Tongue (tissue), 2 donors: ENCODE measurements at regions not wholly inside any gene's neighbourhood (a gene's known extent, or its start where the extent isn't known, plus 50 kb on each side); places are given as distances from the start of the nearest gene placed in this dataset. TPM values are rescaled to one million over a fixed set of nuclear protein-coding genes. Genes with fewer than 3 reads are reported as not detected.
"Not testable (repeated sequence)": the region's sequence is repeated elsewhere in the genome, so short reads cannot be mapped to it uniquely, and the experiment has no call there.

Experiments
- DNase-seq: peaks from one replicate; pipeline ENCODE4 v3.0.0-alpha.2; 2015
- small RNA-seq: library from RNA; depleted of rRNA; stranded (forward); fragments of <200 nt; gene quantifications from one replicate; pipeline ENCODE3, GENCODE V24; 2014; ENCODE audit warnings: low replicate concordance

DNA sequence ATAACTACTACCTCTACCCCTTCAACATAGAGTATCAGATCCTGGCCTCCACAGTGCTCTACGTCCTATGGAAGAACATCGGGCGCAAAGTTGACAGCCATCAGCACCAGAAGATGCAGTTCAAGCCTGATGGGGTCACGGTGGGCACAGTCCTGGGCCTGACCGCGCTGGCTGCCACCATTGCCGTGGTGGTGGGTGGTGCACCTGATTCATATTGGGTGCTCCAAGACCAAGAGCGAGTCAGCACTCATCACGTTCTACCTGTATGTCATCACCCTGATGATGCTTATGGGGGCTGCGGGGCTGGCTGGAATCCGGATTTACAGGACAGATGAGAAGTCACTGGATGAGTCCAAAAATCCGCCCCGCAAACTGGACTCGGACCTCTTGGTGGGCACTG lies 846.4 kb downstream of the RPIA start:
- DNase-seq, result not testable (repeated sequence)

DNA sequence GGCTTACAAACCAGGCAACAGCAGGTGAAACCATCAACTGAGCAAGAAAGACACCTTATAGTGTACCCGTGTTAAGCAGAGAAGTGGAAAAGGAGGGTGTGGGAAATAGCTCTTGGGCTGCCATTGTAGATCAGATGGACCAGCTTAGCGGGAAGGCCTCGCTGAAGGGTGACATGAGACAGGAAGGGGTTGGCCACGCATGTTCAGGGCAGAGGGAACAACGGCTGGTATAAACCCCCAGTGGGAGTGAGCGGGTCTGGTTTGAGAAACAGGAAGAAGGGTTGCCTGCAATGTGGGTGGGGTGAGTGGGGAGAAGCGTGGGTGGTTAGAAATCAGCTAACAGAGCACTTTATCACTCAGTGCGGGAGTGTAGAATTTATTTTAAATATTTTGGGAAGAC lies 852.6 kb downstream of the RPIA start:
- not testable (repeated sequence) for DNase-seq

DNA sequence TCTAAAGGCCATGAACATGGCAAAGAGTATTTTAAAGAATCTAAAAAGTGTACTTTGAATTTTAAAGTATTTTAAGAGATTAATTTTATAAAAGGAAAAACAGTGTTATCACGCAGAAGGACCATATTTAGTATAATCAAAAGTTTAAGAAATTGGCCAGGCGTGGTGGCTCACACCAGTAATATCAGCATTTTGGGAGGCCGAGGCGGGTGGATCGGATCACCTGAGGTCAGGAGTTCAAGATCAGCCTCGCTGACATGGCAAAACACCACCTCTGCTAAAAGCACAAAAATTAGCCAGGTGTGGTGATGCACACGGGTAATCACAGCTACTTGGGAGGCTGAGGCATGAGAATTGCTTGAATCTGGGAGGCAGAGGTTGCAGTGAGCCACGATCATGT lies 887.7 kb downstream of the RPIA start:
- not testable (repeated sequence) for DNase-seq

DNA sequence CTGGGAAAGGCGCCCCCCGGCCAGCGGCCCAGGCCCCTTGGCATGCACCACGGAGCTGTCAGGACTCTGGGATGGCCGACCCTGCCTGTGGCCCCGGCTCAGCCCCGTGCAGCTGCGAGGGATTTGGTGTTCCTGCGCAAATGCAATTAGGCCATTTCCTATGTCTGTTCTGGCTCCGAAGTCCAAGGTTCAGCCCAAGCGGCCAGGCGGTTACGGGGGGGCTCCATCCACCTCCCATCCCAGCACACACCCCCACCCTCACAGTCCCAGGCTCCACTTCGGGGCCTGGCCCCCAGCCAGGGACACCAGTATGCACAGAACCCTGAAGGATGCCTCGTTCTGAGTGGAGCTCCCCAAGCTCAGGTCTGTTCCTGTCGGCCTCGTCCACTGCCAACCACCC lies 891.3 kb downstream of the RPIA start:
- DNase-seq, result peak; percentile 58

DNA sequence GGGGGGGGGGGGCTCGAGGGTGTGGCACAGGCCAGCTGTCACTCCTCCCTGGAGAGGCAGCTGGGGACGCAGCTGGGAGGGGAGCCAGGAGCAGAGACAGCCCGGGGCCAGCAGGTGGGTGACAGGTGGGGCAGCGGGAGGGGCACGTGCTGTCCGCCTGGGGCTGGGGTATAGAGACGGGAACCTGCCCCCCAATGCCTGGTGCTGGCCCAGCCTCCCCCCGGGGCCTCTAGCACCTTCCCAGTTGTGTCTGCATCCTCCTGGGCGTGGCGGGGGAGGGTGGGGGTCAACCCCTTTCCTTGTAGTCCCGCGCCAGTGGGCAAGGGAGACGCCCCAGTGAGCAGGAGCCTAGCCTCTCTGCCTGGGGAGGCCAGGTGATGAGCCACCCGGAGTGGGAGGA lies 892.6 kb downstream of the RPIA start:
- peak; percentile 30 for DNase-seq

DNA sequence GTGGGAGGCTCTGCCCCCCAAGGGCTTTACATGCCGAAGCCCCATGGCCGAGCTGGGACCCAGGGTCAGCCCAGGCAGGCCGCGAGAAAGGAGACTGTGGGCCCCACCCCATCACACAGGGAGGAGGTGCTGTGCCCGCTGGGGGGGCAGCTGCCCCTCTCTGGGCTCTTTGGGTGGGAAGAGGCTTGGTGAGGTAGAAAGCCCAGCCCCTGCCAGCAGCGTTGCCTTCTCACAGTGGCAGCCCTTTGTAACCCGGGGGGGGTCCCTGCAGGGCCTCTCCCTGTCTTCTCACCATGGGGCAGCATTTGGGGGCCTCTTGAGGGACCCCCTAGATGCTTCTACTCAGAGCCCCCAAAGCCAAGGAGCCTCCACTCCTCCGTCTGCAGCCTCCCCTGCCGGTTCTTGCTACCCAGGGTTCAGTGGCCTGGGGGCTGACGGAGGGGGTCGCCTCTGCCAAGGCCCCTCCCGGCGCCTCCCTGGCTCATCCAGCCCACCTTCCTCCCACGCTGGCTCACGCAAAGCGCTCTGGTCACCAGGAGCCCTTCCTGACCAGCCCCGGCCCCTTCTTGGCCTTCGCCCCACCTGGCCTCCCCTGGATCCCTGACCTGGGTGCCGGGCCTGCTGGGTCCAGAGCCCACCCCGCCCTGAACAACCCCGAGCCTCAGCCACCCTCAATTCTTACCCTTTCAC lies 893.5 kb downstream of the RPIA start:
- peak; percentile 0 for DNase-seq

DNA sequence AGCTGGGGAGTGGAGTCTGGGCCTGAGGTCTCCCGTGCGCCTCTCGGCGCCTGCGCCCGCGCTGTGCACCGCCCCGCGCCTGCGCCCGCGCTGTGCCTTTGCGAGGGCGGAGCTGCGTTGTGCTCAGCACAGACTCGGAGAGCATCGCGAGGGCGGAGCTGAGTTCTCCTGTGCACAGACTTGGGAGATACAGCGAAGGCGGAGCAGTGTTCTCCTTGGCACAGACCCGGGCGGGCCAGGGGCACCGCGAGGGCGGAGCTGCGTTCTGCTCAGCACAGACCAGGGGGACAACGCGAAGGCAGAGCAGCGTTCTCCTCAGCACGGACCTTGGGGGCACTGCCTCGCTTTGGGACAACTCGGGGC lies 894.1 kb downstream of the RPIA start:
- DNase-seq, result peak; percentile 84

DNA sequence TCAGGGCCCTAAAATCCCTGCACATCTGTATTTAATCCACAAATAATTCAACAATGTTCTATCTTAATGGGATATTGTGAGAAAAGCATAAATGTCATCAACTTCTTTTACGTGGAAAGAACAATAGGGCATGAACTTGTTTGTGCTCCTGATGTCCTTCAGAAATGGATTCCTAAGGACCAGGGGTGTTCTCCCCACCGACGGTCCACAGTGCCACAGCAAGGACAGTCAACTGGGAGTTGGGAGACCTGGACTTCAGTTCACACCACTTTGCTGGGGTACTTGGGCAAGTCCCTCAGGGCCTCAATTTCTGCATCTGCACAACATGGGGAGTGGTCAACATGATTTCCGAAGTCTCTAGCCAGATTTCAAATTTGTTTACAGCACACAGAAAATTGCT lies 908.4 kb downstream of the RPIA start:
- DNase-seq, result peak; percentile 1

DNA sequence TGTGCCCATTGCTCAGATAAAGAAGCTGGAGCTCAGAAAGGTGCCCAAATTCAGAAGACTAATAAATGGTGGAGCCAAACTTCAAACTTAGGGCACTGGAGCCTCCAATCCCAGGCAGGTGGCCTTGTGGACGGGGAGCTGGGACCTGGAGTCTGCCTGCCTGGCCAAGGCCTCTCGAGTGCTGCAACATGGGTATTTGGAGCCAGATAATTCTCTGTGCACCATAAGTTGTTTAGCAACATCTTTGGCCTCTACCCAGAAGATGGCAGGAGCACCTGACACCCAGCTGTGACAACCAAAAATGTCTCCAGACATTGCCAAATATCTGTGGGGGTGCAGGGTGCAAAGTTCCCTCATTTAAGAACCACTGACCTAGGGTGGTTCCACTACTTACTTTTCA lies 915.0 kb downstream of the RPIA start:
- not testable (repeated sequence) for DNase-seq

DNA sequence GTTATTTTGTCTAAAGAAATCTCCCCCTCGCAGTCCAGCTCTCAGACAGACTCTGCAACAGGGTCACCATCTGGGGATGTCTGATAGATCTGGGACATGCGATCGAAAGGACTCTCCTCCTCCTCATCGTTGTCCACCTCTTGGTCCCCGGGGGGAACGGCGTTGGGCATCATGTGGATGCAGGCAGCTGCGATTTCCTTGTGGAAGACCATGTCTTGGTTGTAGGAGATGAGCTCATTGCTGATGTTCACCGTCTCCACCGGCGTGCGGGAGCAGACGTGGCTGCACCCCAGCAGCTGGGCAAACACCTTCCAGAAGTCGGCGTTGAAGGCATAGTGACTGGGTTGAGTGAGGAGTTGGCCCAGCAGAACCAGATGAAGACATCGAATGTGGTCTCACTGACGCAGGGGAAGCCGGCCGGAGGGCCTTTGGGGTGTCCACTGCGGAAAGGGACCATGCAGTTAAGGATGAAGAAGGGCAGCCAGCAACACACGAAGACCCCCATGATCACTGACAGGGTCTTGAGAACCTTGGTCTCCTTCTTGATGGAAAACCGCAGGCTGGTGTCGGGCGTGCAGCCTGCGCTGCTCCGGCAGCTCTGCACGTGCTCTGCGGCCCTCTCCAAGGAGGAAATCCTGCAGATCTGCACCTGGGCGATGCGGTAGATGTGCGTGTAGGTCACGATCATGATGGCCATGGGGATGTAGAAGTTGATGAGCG lies 918.9 kb downstream of the RPIA start:
- not testable (repeated sequence) for DNase-seq

DNA sequence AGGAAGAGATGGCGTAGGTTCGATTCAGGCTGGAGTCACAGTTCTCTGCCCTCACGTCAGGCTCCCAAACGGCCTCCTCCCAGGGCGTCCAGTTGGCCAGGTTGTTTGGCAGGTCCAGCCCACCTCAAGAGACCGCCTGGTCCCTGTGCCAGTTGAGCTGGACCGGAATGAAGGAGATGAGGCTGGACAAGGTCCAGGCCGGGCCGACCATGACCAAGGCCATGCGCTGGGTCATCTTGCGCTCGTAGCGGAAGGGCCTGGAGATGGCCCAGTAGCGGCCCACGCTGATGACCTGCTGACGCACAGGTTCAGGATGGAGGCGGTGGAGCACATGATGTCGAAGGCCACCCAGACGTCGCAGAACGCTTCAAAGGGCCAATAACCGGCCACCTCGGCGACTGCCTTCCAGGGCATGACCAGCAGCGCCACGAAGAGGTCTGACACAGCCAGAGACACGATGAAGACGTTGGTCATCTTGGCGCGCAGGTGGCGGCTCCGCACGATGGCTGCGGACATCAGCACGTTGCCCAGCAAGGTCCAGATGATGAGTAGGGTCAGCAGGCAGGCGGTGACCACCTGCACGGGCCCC lies 919.5 kb downstream of the RPIA start:
- not testable (repeated sequence) for DNase-seq

DNA sequence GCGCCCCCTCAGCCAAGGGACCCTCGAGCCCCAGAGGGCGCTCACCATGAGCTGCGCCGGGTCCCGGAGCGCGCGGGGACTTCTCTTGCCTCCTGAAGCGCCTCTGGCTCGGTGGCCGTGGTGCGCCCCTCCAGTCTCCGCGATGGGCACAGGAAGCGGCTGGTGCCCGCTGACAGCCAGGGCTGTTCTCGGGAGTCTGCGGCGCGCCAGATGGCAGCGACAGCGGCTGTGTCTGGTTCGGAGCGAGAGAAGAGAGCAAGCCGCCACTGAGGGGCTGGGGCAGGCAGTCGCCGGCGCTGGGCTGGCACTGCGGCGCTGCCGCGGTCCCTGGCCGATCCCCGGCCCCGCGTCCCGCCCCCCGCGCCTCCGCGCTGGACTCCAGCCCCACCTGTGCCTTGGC lies 920.2 kb downstream of the RPIA start:
- peak; percentile 0 for DNase-seq

DNA sequence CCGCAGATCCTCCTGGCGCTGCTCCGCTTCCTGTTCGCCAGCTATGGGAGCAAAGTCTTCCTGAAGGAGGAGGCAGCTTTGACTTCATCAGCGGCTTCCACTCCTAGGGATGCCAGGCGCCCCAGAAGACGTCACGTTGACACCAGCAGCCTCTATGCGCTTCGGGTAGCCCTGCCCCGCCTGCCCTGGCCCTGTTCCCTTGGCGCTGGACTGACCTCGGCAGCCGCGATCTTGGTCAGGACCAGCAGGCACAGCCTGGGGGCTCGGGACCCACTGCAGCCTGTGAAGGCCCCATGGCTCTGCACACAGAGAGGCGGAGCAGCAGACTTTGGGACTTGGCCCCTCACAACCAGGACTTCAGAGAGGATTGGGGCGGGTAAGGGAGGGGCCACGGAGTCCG lies 957.8 kb downstream of the RPIA start:
- not testable (repeated sequence) for DNase-seq

DNA sequence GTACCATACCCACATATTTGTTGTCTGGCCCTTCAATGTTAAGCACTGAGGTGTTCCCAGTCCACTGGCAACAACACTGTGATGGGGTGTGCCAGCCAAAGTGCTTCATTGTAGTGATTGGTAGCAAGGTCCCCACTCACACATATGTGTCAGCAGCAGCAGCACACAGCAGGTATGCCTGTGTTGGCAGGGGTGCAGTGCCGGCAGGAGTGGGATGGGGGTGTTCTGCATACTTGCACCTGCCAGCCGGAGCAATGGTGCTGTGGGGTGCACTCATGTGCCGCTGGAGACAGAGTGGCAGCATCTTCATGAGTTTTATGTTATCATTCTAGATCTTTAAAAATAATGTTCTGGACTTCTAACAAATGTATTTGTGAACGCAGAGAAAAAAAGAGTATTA lies 987.8 kb downstream of the RPIA start:
- DNase-seq, result not testable (repeated sequence)

Small RNAs in the stretch of these regions (small RNA-seq; reads per million reads assigned to genes)
- not detected for gene RF00001
